Femur (tissue), 1 donor: ENCODE measurements at regions not wholly inside any gene's neighbourhood (a gene's known extent, or its start where the extent isn't known, plus 50 kb on each side); places are given as distances from the start of the nearest gene placed in this dataset.
"Not testable (repeated sequence)": the region's sequence is repeated elsewhere in the genome, so short reads cannot be mapped to it uniquely, and the experiment has no call there.

Source experiments
- DNase-seq: peaks from one replicate; pipeline ENCODE4 v3.0.0-alpha.2; 2017

DNA sequence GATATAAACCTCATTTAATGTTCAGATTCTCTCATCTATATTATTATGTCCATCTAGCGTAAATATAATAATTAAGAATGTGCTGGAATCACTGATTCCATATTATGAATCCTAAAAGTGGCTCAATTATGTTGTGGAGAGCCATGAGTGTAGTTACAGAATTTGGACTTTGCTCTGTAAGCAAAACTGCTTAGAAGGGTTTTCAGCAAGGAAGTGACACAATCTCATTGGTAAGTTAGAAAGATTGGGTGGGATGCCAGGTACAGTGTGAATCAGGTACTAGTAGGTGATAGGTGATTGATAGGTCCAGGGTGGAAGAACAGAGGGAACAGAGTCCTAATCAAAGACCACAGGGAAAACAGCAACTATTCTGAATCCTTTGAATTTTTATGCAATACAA is 74.9 kb upstream of the ABLIM1 start:
- no peak for DNase-seq

DNA sequence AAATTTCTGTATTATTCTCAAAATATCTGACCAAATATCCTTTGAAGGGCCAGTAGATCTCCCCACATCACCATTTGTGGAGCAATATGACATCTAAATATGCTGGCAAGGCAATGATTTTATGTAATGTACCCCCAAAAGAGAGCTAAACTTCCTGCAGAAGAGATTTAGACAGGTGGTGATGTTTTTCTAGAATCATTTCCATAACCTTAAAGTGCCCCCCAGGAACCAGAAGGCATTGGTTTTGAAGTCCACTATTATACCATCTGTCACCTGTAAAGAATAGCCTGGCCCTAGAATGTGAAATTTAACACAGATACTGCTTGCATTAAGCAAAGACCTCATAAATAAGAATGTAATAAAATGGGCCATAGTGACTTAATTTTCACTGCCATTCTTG is 77.9 kb upstream of the ABLIM1 start:
- DNase-seq: no peak

DNA sequence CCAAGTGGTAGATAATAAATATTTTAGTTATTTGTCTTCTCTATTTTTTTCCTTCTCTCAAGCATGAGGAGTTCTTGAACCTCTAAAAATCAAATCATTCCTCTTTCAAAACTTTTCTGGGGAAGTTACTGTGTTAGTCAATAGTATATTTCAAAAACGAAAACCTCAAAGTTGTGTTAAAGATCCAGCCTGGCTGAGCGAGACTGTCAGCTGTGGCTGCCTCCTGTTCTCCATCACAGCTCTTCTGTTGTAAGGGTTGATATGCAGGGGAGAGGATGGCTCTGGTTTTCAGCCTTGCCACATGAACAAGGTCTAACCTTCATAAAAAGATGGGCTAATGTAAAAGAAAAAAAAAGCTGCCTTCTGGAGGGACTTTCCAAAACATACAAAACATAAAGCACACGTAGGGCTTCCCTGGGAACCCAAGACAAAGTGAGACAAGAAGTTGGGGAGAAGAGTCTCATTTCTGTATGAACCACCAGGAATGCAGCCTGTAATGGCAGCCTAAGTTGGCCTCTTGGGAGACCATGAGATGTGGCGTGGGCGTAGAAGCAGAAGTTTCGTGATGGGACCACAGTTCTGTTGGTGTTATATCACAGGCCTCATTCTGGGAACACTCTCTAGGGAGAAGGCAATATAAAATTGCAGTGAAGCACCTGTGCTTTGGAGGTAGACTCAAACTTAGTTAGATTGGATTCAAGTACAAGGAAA is 77.9 kb upstream of the FHIP2A start:
- no peak for DNase-seq

DNA sequence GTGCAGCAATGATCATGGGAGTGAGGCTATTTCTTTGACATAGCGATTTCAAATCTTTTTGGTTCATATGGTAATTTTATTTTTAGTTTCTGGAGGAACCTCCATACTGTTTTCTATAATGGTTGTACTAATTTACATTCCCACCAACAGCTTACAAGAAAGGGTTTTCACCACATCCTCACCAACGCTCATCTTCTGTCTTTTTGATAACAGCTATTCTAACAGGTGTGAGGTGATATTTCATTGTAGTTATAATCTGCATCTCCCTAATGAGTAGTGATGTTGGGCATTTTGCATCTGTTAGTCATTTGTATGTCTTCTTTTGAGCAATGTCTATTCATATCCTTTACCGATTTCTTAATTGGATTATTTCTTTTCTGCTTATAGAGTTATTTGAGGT is 75.0 kb upstream of the FHIP2A start:
- no peak for DNase-seq

DNA sequence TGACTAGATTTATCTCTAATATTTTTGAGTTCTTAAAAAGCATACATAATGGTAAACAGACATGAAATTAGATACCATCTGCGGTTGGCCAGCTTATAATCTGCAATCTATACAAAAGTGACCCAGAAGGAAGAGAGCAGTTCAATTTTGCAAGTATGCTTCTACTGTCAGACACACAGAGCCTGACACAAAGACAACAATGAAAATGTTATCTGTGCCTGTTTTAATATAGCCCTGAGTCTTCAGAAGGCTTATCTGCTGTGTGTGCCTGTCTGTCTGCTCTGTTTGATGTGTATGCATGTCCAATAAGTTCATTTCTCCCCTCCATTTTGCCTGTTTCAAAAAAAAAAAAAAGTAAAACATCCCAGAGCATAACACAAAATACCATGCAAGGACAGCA is 73.3 kb upstream of the FHIP2A start:
- DNase-seq: no peak

DNA sequence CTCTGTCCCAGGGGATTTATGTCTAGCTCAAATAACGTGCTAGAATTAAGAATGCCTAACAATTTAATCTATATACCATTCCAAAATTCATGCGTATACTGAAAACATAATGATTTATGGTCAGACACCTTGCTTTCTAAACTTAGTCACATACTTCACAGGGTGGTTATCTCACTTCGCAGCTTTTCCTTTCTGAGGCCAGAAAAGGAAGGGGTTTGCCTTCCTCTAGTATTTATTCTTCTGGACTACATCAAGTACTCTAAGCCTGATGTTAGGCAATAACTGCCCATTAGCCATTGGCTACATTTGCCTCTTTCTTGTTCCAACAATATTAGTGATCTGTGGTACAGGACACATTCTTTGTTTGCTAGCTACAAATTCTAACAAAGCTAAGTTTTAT is 72.6 kb upstream of the FHIP2A start:
- DNase-seq: no peak

DNA sequence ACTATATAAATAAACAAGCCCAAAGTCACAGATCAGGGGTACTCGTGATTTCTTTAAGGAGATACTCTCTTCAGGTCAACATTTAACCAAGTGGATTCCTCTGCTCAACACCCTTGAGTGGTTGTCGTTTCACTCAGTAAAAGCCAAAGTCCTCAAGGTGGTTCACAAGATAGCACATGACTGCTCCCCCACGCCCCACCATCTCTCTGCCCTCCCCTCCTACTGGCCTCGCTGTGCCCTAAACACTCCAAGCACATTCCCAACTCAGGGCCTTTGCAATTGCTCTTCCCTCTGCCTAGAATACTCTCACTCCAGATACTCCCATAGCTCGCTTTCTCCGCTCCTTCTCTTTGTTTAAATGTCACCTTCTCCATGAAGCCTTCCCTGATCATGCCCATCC is 72.1 kb upstream of the FHIP2A start:
- DNase-seq: no peak

DNA sequence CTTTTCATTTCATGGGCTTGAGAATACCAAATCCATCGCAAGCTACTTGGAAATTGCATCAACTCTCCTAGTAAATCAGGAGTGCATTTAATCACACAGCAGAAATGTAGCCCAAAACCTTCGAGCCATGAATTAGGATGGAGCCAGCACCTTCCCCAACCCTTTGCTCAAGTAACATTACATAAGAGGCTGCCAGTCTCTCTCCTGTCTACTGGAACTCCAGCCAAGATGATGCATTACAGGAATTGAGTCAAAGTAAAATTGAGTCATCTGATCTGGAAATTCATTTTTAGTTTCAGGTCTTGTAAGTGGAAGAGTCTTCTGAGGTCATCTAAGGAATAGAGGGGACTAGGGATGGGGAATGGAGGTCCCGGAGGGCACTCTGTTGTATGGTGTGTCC is 69.7 kb upstream of the FHIP2A start:
- no peak for DNase-seq

DNA sequence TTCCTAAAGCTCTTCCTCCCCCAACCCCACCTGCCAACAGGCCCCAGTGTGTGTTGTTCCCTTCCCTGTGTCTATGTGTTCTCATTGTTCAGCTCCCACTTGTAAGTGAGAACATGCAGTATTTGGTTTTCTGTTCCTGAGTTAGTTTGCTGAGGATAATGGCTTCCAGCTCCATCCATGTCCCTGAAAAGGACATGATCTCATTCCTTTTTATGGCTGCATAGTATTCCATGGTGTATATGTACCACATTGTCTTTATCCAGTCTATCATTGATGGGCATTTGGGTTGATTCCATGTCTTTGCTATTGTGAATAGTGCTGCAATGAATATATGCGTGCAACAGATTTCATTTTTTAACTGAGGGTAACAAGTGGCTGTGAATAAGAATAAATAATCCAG is 69.0 kb upstream of the FHIP2A start:
- not testable (repeated sequence) for DNase-seq

DNA sequence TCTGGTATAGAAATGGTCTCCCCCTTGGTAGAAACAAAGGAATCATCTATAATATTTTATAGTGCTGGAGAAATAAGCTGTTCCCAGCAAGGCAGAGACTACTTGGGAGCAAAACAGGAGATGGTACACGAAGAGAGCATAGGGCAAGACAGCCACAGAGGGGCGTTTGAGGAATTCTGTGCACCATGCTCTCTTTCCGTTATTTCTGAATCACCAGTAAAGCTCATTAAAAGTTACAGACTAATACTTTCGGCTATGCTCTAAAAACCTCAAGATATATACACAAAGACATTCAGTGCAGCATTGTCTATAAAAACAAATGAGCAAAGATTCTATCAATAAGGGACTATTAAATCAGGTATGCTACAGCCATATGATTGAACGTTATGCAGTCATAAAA is 68.5 kb upstream of the FHIP2A start:
- no peak for DNase-seq

DNA sequence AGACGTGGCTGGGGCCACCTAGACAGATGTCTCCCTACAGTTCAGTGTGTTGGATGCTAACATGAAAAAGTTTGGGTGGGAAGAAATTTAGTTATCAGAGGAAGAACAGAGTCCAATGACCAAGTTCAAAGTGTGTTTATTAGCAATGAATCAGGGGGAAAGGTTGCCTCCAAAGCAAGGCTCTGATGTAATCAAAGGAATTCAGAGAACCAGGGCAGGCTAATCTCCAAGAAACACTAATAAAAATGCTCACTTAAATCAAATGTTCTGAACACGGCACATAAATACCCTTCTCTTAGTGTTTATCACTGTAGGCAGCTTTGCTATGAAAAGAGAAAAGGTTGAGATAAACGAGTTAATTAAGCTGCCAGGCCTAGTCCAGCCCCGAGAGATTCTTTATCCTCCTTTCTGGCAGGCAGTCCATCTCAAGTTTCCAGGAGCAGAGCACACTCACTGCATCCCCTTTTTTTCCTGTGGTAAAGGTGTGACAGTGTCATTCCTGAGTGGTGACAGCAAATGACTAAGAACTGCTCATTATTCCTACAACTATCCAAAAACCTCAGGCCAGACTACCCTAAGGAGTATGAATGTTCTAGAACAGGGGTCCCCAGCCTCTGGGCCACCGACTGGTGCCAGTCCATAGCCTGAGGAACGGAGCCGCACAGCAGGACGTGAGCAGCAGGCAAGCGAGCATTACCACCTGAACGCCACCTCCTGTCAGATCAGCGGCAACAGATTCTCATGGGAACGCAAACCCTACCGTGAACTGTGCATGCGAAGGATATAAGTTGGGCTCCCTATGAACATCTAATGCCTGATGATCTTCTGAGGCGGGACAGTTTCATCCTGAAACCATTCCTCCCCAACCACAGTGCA is 66.9 kb upstream of the FHIP2A start:
- DNase-seq: no peak

DNA sequence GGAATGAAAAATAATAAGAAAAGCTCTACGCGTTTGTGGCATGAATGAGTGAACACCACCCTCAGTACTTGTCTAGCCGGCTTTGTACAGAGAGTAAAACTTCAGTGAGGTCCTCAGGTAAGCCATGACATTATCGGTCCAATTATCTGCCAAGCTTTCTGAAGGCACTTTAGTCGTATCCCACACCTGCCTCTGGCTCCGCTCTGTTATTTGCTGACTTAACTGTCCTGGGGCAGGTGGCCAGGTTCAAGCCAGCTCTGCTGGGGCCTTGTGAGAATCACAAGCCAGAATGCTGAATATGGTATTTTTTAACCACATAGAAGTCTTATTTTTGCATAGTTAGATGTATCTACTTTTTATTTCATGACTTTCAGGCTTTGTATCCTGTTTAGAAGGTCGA is 66.0 kb upstream of the FHIP2A start:
- DNase-seq: no peak

DNA sequence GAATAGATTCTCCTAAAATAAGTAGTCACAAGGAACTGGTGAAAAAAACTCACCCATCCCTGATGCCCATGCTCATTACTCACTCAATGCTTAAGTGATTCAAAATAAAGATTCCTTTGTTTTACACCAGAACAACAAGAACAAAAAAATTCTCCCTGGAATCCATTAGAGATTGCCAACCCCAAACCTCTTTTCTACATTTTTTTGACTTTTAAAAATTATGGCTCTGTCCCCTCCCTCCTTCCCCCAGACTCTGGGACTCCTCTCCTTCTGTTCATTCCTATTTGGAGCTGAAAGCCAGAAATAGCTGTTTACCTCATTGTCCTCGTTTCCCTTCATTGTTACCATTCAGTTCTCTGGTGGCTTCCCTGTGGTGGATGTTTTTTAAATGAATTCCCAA is 63.2 kb upstream of the FHIP2A start:
- DNase-seq: no peak

DNA sequence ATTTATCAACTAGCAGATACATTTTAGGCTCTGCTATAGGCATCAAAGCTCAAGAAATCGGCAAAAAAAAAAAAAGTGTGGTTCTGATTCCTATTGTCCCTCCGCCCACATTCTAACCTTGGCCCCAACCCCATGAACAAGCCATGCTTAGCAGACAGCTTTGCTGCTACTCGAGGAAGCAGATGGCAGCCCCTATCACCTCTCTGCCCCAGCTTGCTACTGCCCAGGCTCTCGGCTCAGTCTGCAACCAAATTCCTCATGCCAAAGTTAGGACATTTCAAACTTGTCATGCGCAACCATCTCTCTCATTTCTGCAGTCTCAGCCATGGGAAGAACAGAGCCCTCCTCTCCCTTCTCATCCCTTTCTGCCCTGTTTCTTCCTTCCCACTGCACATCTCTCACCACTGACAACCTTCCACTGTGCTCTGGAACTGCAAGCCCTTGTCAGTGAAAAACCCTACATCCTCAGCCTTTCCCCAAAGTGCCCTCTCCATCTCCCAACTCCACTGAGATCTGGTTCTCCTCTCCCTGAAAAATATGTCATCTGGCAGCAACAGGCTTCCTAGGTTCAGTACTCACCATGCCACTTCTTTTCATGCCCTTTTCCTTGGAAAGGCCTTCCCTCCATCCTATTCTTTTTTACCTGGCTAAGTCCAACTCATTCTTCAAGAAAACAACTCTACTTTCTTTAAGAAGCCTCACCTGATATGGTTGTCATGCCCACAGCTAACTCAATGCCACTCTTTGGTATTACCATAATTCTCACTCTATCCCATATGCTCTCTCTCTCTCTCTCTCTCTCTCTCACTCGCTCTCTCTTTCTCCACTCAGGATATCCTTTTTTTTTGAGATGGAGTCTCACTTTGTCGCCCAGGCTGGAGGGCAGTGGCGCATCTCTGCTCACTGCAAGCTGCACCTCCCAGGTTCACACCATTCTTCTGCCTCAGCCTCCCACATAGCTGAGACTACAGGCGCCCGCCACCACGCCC is 60.1 kb upstream of the FHIP2A start:
- DNase-seq: no peak

DNA sequence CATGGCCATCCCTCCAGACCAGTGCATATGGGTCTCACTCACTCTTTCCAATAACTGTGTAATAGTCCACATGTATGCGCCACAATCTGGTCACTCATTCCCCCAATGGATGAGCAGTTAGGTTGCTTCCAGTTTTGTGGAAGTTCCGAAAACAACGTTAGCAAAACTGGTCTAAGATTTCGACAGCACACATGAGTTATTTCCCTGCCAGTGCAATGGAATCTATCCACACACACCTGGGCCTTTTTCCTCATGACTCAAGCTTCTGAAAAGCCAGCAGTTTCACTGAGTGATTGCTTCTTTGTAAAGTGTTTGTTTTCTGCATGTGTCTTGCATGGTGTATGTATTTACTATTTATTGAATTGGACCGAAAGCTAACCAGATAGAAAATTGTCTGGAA is 58.8 kb upstream of the FHIP2A start:
- no peak for DNase-seq

DNA sequence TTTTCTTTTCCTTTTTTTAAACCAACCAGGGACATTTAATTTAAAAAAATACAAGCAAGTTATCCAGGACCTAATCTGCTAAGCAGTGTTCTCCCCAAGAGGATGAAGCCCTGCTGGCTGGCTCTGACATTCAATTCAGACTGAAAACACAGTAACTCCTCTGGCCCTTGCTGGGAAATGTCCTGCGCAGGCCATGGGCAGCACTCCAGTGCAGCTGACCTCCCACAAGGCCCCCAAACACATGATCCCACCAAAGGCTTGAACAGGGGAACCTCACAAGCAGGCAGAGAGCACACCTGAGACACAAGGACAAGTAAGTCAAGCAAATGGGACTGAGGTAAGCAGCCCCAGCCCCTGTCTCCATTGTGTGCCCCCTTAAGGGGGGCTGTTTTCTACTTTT is 56.9 kb upstream of the FHIP2A start:
- DNase-seq: no peak

DNA sequence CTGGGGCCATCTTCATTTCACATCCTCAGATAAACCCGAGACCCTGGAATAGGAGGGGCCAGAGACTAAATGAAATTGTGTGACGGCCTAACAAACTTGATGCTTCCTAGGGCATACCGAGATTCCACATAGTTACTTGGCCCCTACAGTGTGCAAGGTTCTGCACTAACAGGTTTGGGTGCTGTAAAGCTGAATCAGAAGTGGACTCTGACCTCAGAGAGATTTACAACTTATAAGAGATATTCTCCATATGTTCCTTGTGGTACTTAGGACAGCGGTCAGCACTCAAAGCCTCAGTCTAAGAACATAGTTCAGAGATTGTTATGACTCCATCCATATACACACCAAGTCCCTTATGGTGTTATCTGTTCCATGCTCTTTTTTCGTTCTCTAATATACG is 55.1 kb upstream of the FHIP2A start:
- DNase-seq: no peak

DNA sequence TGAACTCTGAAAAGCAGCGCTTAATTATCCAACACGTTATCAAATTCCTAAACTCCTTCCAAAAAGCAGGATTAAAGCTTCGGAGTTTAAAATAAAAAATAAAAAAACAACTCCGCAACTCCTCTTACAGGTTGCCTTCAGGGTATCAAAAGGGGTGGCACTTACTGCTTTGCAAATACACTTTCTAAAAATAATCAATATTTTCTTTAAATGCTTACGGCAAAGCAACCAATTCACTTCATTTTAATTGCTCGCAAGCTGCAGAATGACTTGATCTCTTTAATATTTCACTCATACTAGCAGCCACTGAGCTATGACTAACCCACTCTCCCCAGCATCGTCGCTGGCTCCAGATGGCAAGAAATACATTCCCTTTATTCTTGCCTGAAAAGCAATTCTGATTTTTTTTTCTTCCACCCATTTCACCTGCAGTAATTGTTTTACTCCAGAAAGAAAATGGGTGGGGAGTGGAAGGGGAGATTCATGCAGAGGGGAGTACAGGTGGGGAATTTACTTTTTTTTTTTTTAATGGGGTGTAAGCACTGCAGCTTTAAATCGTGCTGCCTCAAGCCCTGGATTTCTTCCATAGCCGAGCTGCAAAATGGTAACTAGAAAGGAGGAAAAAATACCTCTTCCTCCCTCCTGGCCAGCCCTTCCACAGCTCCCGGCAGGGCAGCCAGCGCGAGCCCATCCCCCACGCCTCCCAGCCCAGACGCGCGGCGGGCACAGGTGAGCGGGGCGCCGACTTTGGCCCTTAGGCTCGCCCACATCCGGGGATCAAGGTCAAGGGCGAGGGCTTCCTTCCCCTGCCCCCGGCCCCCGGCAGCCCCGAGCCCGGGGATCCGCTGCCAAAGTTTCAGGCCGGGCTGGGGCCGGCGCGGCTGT is 54.2 kb upstream of the FHIP2A start:
- DNase-seq: no peak

DNA sequence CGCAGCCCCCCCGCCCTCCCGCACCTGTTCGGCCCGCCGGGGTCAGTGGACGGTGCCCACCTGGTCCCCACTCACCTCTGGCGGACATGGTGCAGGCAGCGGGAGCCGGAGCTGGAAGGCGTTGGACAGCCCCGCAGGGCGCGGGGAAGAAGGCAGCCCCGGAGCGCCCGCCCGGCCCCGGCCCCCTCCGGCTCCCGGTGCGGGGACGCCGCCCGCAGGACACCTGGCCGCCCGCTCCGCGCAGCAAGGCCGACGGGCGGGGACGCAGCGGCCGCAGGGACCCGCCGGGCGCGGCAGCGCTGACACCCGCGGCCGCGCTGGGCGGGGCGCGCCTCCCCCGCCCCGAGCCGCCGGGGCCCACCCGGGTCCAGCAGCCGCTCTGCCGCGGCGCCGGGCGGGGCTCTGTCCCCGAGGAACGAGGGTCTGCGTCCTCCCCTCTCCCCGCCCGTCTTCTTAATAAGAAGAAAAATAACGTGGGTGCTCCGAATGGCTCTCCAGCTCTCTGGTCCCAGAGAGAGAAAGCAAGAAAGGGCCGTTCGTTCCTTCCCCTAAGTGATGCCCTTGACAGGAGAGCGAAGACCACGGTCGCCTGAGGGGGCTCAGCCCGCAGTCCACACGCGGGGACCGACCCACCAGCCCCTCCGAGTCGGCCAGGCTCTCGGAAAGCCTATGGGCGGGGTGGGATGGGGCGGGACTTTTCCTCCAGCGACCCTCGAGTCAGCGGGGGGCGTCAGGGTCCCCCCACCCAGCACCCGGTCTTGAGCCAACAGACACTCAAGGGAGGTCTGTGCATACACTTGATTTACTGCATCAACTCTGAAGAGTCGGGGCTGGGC is 53.4 kb upstream of the FHIP2A start:
- DNase-seq: no peak

DNA sequence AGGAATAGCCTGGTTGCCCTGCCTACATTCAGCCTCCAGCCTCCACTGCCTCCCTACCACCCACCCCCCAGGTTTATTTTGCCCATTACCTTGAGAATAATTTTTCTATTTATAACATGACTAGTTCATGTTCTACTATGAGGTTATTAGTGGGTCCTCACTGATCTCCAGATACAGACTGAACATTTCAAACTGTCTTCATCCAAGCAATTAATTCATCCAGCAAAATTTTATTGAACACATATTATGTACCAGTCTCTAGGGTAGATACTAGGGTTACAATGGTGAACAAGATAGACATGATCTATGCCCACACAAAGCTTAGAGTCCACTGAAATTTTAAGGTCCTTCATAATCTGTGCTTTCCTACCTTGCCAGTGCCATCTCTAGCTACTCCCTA is 51.6 kb upstream of the FHIP2A start:
- DNase-seq: no peak

DNA sequence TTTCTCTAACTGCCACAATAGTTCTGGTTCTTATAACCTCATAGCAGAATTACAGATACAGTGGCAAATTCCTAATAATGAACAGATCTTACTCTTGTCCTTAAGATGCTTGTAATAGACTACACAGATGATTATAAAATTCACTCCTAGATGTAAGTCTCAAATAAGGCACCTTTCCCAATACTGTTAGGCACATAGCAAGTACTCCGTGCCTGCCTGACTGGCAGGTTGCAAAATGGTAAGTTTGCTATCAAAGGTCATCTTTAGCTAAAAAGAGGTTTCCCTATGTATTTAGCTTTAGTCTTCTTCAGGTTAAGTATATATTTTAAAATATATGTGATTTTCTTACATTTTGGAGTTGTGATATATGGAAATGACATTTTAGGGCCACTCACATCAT is 50.4 kb upstream of the FHIP2A start:
- no peak for DNase-seq
